Parathyroid adenoma (tissue), 2 donors: ENCODE measurements at regions not wholly inside any gene's neighbourhood (a gene's known extent, or its start where the extent isn't known, plus 50 kb on each side); places are given as distances from the start of the nearest gene placed in this dataset.

Experiments
- H2AFZ ChIP-seq: fragments of 300-600 bp; sonication (generic); one replicate; pipeline ENCODE4 v1.7.0; 2017; ENCODE audit warnings: antibody characterized with exemption, mild to moderate bottlenecking
- H3K27ac ChIP-seq: fragments of 300-600 bp; sonication (generic); one replicate; pipeline ENCODE4 v1.7.0; 2017
- H3K27me3 ChIP-seq: fragments of 300-600 bp; sonication (generic); one replicate; pipeline ENCODE4 v1.7.0; 2017; ENCODE audit warnings: low read length; ENCODE audit not compliant: control insufficient read depth, insufficient read depth
- H3K36me3 ChIP-seq: fragments of 300-600 bp; sonication (generic); one replicate; pipeline ENCODE4 v1.7.0; 2017; ENCODE audit warnings: low read length; ENCODE audit not compliant: control insufficient read depth, insufficient read depth
- H3K4me1 ChIP-seq: fragments of 300-600 bp; sonication (generic); one replicate; pipeline ENCODE4 v1.7.0; 2017; ENCODE audit warnings: control low read depth
- H3K4me2 ChIP-seq: fragments of 300-600 bp; sonication (generic); one replicate; pipeline ENCODE4 v1.7.0; 2017; ENCODE audit warnings: low read length
- H3K4me3 ChIP-seq: fragments of 300-600 bp; sonication (generic); one replicate; pipeline ENCODE4 v1.7.0; 2017; ENCODE audit warnings: low read depth, low read length
- H3K79me2 ChIP-seq: fragments of 300-600 bp; sonication (generic); one replicate; pipeline ENCODE4 v1.7.0; 2017; ENCODE audit warnings: control low read depth
- H3K9ac ChIP-seq: fragments of 300-600 bp; sonication (generic); one replicate; pipeline ENCODE4 v1.7.0; 2017; ENCODE audit warnings: mild to moderate bottlenecking
- H3K9me3 ChIP-seq: fragments of 300-600 bp; sonication (generic); one replicate; pipeline ENCODE4 v1.7.0; 2017; ENCODE audit warnings: low read length; ENCODE audit not compliant: control insufficient read depth
- CTCF ChIP-seq: fragments of 300-600 bp; sonication (generic); IDR thresholded peaks from one replicate; pipeline ENCODE4 v1.7.0; 2017; ENCODE audit warnings: antibody characterized with exemption, mild to moderate bottlenecking
- donor health status: primary hyperparathyroidism.

GRCh38 chr1:73775896-73776295, 422.1 kb downstream of the LRRIQ3 start:
- H3K79me2 ChIP-seq = no peaks in the 10 kb centered on the region
- no peaks in the 10 kb centered on the region for H3K9me3 ChIP-seq
- H3K4me3 ChIP-seq = no peak overlapping the region
- H2AFZ ChIP-seq = no peak overlapping the region
- no peaks in the 10 kb centered on the region for H3K27me3 ChIP-seq
- H3K4me2 ChIP-seq = no peak overlapping the region
- no peak for TF ChIP-seq CTCF
- no peaks in the 10 kb centered on the region for H3K36me3 ChIP-seq
- no peak overlapping the region for H3K27ac ChIP-seq
- H3K4me1 ChIP-seq = no peaks in the 10 kb centered on the region
- H3K9ac ChIP-seq = no peak overlapping the region

GRCh38 chr1:73772941-73773340, 425.0 kb downstream of the LRRIQ3 start:
- no peaks in the 10 kb centered on the region for H3K36me3 ChIP-seq
- H3K9me3 ChIP-seq = no peaks in the 10 kb centered on the region
- no peaks in the 10 kb centered on the region for H3K4me1 ChIP-seq
- no peak overlapping the region for H3K9ac ChIP-seq
- no peaks in the 10 kb centered on the region for H3K27me3 ChIP-seq
- no peak overlapping the region for H2AFZ ChIP-seq
- no peaks in the 10 kb centered on the region for H3K79me2 ChIP-seq
- H3K27ac ChIP-seq = no peak overlapping the region
- H3K4me3 ChIP-seq = no peak overlapping the region
- no peak for TF ChIP-seq CTCF
- no peak overlapping the region for H3K4me2 ChIP-seq

- no peak for TF ChIP-seq CTCF
- Histone ChIP-seq H3K27me3 (no peaks in the 10 kb centered on the region), H3K79me2 (no peaks in the 10 kb centered on the region), H3K36me3 (no peaks in the 10 kb centered on the region), H3K9ac (no peak overlapping the region), H3K9me3 (no peaks in the 10 kb centered on the region), H3K4me1 (no peaks in the 10 kb centered on the region), H3K4me3 (no peak overlapping the region), H3K4me2 (no peak overlapping the region), H3K27ac (no peak overlapping the region), H2AFZ (no peak overlapping the region)
These were observed 426.6 kb downstream of the LRRIQ3 start for GRCh38 chr1:73771396-73771795.

GRCh38 chr1:73770109-73770905, 427.7 kb downstream of the LRRIQ3 start:
- Histone ChIP-seq H3K4me1 (no peaks in the 10 kb centered on the region), H3K36me3 (no peaks in the 10 kb centered on the region), H3K79me2 (no peaks in the 10 kb centered on the region), H3K9ac (no peak overlapping the region), H3K4me2 (no peak overlapping the region), H3K27ac (no peak overlapping the region), H3K27me3 (no peaks in the 10 kb centered on the region), H3K4me3 (no peak overlapping the region), H3K9me3 (no peaks in the 10 kb centered on the region), H2AFZ (no peak overlapping the region)
- no peak for TF ChIP-seq CTCF

GRCh38 chr1:73766786-73767348, 431.1 kb downstream of the LRRIQ3 start:
- H3K4me1 ChIP-seq = no peaks in the 10 kb centered on the region
- H3K27me3 ChIP-seq = no peaks in the 10 kb centered on the region
- H3K4me2 ChIP-seq = no peak overlapping the region
- TF ChIP-seq CTCF = no peak
- H2AFZ ChIP-seq = no peak overlapping the region
- no peak overlapping the region for H3K4me3 ChIP-seq
- no peak overlapping the region for H3K27ac ChIP-seq
- no peak overlapping the region for H3K9ac ChIP-seq
- H3K79me2 ChIP-seq = no peaks in the 10 kb centered on the region
- H3K9me3 ChIP-seq = no peaks in the 10 kb centered on the region
- H3K36me3 ChIP-seq = no peaks in the 10 kb centered on the region
